Lung (tissue), 9 donors: ENCODE measurements at regions not wholly inside any gene's neighbourhood (a gene's known extent, or its start where the extent isn't known, plus 50 kb on each side); places are given as distances from the start of the nearest gene placed in this dataset.
A peak's percentile ranks its signal among the peaks of the same experiment; 100 is the strongest.
"Not testable (repeated sequence)": the region's sequence is repeated elsewhere in the genome, so short reads cannot be mapped to it uniquely, and the experiment has no call there.

Experiments
- ATAC-seq: fragments of 200-7000 bp; cut with Tn5 transposase; one replicate; pipeline ENCODE4 v1.9.1; 2020; ENCODE audit warnings: moderate number of reproducible peaks; ENCODE audit not compliant: insufficient read depth, low FRiP score
- DNase-seq, 3 donors: peaks; one replicate each; pipeline ENCODE4 v3.0.0-alpha.2; 2013 to 2017
- H3K27ac ChIP-seq, 2 donors: one replicate each; pipeline ENCODE4 v1.5.1; 2013; ENCODE audit warnings: mild to moderate bottlenecking in 2 of 2, moderate library complexity in 2 of 2, control low read depth in 1 of 2, inconsistent platforms in 1 of 2, low read depth in 1 of 2, low read length in 1 of 2
- H3K27me3 ChIP-seq, 3 donors: one replicate each; pipeline ENCODE4 v1.5.1; 2013; ENCODE audit warnings: low read length in 2 of 3; ENCODE audit not compliant: control insufficient read depth in 3 of 3, insufficient read depth in 3 of 3
- H3K36me3 ChIP-seq, 4 donors: one replicate each; pipeline ENCODE4 v1.5.1; 2013; ENCODE audit warnings: low read length in 4 of 4, mild to moderate bottlenecking in 1 of 4, moderate library complexity in 1 of 4; ENCODE audit not compliant: control insufficient read depth in 4 of 4, insufficient read depth in 4 of 4
- H3K4me1 ChIP-seq, 5 donors: one replicate each; pipeline ENCODE4 v1.5.1; 2013; ENCODE audit warnings: low read length in 5 of 5, mild to moderate bottlenecking in 2 of 5, moderate library complexity in 1 of 5; ENCODE audit not compliant: control insufficient read depth in 5 of 5, insufficient read depth in 5 of 5
- H3K4me3 ChIP-seq: one replicate; pipeline ENCODE4 v1.5.1; 2013; ENCODE audit warnings: mild to moderate bottlenecking, control low read depth, moderate library complexity
- H3K9ac ChIP-seq, 2 donors: one replicate each; pipeline ENCODE4 v1.5.1; 2013; ENCODE audit warnings: low read length in 2 of 2, control low read depth in 1 of 2; ENCODE audit not compliant: insufficient read depth in 1 of 2
- H3K9me3 ChIP-seq, 4 donors: one replicate each; pipeline ENCODE4 v1.5.1; 2013; ENCODE audit warnings: low read length in 3 of 4, mild to moderate bottlenecking in 1 of 4, moderate library complexity in 1 of 4; ENCODE audit not compliant: control insufficient read depth in 4 of 4, insufficient read depth in 3 of 4
- WGBS, 2 donors: extraction: QIAGEN DNeasy Blood & Tissue Kit; methylation state at CpG; one replicate each; pipeline ENCODE4 v1.1.7; 2013; 5-methylcytosine and 5-hydroxymethylcytosine counted together
- donor health status: Bipolar disorder and iron deficiency.
- donor health status: healthy.
- donor health status: DM: yes; HTN: yes; CAD: no.

DNA sequence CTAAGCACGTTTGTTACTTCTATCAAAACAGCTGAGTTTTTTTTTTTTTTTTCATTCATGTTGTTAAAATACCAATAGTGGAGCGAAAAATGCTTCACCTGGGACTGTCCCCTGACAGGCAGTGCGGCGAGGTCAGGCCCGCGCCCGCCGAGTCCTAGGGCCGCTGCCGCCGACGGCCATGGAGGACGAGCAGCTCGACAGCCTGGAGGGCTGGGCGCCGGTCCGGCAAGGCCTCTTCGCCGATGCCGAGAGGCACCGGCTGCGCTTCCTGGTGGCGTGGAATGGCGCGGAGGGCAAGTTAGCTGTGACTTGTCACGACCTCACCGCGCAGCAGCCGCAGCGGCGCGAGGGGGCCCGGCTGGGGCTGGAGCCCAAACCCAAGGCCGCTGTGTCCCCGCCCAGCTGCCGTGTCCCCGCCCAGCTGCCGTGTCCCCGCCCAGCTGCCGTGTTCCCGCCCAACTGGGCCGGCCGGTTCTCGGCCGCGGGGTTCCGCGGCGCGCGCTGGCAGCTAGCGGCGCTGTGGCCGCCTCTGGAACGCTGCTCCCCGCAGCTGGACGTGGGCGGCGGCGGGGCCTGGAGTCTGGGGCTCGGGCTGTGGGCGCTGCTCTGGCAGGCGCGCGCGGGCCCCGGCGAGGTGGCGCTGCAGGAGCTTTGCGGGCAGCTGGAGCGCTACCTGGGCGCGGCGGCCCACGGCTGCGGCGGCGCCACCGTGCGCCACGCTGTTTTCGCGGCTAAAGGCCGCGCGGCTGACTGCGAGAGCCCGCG, 56.7 kb upstream of the GOLGA8R start:
- not testable (repeated sequence) for DNase-seq, H3K36me3 ChIP-seq, H3K4me1 ChIP-seq, H3K4me3 ChIP-seq, H3K9ac ChIP-seq, H3K9me3 ChIP-seq, H3K27me3 ChIP-seq
- peak; percentile 94 for ATAC-seq
- peak overlapping the region in 1 of 2 donors; percentile 66 for H3K27ac ChIP-seq
- WGBS, 2 donors = 1% methylated on average over 13 to 28 of the region's 89 CpGs

DNA sequence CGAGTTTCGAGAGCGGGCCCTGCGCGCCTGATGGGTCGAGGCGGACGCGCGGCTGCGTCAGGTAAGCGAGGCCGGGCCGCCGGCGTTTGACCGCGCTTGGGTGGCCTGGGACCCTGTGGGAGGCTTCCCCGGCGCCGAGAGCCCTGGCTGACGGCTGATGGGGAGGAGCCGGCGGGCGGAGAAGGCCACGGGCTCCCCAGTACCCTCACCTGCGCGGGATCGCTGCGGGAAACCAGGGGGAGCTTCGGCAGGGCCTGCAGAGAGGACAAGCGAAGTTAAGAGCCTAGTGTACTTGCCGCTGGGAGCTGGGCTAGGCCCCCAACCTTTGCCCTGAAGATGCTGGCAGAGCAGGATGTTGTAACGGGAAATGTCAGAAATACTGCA, 57.3 kb upstream of the GOLGA8R start:
- WGBS, 2 donors = no CpG with 5 or more reads among the region's 34 CpGs
- H3K9ac ChIP-seq, H3K27ac ChIP-seq, H3K27me3 ChIP-seq, ATAC-seq, H3K9me3 ChIP-seq, H3K4me3 ChIP-seq, H3K36me3 ChIP-seq, DNase-seq, H3K4me1 ChIP-seq: not testable (repeated sequence)

DNA sequence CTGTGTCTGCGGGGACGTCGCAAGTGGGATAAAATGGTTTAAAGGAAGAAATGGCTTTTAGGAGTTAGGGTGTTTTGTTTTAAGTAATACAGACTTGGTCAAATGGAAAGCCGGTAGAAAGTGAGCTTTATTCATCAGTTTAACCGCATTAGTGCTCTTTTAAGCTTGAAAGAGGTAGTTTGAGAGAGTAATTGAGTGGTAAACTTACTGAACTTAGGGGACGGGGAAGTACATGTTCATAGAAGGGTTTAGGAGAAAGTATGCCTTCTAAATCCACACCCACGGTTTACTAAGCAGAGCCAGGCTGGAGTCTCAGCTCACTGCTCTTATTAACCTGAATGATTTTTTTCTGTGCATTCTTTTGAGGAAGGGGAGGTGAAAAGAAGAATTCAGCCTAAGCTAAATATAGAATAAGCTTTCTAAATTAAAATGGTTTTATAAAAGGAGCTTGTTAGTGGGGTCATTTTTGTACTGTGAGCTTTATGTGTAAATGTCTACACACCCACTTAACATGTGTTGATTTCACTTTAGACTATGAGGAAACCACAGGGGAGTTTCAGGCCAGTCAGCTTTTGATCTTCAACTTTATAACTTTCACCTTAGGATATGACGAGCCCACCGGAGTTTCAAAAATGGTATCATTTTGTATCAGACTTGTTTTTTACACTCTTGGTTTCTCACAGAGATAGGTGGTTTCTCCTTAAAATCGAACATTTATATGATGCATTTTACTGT, 57.9 kb upstream of the GOLGA8R start:
- not testable (repeated sequence) for H3K27ac ChIP-seq, ATAC-seq, H3K4me1 ChIP-seq, H3K27me3 ChIP-seq, H3K9me3 ChIP-seq, H3K9ac ChIP-seq, DNase-seq, H3K36me3 ChIP-seq, H3K4me3 ChIP-seq
- no CpG with 5 or more reads among the region's 10 CpGs for WGBS, 2 donors

DNA sequence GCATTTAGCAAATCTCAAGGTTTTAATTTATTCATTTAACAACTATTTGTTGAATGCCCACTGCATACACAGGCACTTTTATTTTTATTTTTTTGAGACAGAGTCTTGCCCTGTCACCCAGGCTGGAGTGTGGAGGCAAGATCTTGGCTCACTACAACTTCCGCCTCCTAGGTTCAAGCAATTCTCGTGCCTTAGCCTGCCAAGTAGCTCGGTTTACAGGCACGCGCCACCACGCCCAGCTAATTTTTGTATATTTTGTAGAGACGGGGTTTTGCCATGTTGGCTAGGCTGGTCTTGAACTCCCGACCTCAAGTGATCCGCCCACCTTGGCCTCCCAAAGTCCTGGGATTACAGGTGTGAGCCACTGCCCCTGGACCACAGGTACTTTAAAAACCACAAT, 67.0 kb upstream of the GOLGA8Q start:
- not testable (repeated sequence) for H3K4me1 ChIP-seq, H3K4me3 ChIP-seq, H3K9ac ChIP-seq, H3K27me3 ChIP-seq, DNase-seq, H3K36me3 ChIP-seq, H3K27ac ChIP-seq, ATAC-seq, H3K9me3 ChIP-seq
- 90 to 95% methylated on average over 8 to 9 of the region's 9 CpGs for WGBS, 2 donors

DNA sequence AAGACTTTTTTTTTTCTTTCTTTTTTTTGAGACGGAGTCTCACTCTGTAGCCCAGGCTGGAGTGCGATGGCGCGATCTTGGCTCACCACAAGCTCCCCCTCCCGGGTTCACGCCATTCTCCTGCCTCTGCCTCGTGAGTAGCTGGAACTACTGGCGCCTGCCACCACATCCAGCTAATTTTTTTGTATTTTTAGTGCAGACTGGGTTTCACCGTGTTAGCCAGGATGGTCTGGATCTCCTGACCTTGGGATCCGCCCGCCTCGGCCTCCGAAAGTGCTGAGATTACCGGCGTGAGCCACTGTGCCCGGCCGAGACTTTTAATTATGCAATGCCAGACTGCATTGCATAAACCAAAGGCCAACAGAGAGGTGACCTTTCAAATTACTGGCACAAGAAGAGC, 62.6 kb upstream of the GOLGA8Q start:
- WGBS, 2 donors = 34 to 70% methylated on average over 17 of the region's 17 CpGs
- H3K27me3 ChIP-seq, H3K9ac ChIP-seq, H3K4me1 ChIP-seq, H3K9me3 ChIP-seq, H3K4me3 ChIP-seq, H3K36me3 ChIP-seq, DNase-seq: not testable (repeated sequence)
- ATAC-seq = peak; percentile 69
- peak overlapping the region in 1 of 2 donors; percentile 15 for H3K27ac ChIP-seq

DNA sequence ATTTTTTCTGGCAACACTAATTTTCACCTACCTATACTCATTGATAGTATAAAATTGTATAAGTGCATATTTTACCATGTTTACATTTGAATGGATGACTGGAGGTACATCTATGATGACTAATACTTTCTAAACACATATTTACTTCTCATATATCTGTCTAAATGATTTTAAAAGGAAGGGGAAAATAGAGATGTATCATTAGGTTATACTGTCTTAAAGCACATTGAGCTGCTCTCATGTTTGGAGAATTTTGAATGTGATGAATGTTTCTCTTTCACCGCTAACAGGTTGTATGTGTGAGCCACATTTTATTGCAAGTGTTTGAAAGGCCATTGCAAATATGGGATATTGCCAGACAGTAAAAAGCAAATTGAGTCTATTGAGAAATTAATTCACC, 61.5 kb upstream of the GOLGA8Q start:
- ATAC-seq, H3K9me3 ChIP-seq, DNase-seq, H3K9ac ChIP-seq, H3K4me1 ChIP-seq, H3K27ac ChIP-seq, H3K27me3 ChIP-seq, H3K4me3 ChIP-seq, H3K36me3 ChIP-seq: not testable (repeated sequence)
- 14 to 88% methylated on average over 1 of the region's 1 CpG for WGBS, 2 donors

DNA sequence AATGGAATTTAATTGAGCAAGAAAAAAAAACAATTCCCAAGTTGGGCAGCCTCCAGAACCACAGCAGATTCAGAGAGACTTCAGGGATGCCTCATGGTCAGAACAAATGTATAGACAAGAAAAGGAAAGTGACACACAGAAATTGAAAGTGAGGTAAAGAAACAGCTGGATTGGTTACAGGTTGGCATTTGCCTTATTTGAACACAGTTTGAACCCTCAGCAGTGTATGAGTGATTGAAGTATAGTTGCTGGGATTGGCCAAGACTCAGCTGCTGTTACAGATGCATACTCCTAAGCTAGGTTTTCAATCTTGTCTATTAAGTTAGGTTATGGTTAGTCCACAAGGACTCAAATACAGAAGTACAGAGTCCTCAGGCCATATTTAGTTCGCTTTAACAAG, 57.9 kb upstream of the GOLGA8Q start:
- no CpG with 5 or more reads among the region's 1 CpG for WGBS, 2 donors
- H3K9me3 ChIP-seq, H3K27me3 ChIP-seq, ATAC-seq, DNase-seq, H3K36me3 ChIP-seq, H3K4me3 ChIP-seq, H3K27ac ChIP-seq, H3K4me1 ChIP-seq, H3K9ac ChIP-seq: not testable (repeated sequence)

DNA sequence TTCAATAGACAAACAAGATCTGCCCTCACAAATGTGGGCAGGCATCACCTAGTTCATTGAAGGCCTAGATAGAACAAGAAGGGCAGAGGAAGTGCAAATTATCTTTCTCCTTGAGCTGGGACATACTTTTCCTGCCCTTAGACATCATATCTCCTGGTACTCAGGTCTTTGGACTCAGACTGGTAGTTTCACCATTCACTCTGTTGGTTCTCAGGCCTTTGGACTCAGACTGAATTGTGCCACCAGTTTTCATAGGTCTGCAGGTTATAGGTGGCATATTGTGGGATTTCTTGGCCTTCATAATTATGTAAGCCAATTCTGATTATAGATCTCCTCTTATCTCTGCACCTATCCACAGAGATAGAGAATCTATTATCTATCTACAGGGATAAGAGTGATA, 54.6 kb upstream of the GOLGA8Q start:
- ATAC-seq = not testable (repeated sequence)

More for the DNA sequence above, 54.6 kb upstream of the GOLGA8Q start:
- not testable (repeated sequence) for H3K4me3 ChIP-seq, DNase-seq, H3K27me3 ChIP-seq, H3K27ac ChIP-seq, H3K4me1 ChIP-seq, H3K36me3 ChIP-seq, H3K9ac ChIP-seq, H3K9me3 ChIP-seq
